IMR-90 (cell line): ENCODE measurements at regions not wholly inside any gene's neighbourhood (a gene's known extent, or its start where the extent isn't known, plus 50 kb on each side); places are given as distances from the start of the nearest gene placed in this dataset.

Experiments used
- FOS ChIP-seq: fragments of 150-350 bp; IDR thresholded peaks from 2 replicates; pipeline ENCODE4 v1.6.1; 2016; ENCODE audit warnings: low read depth, low read length
- RCOR1 ChIP-seq: IDR thresholded peaks from 2 replicates; pipeline ENCODE4 v1.6.1; 2012; ENCODE audit warnings: mild to moderate bottlenecking, low read length, improper control_type of control experiment; ENCODE audit not compliant: insufficient replicate concordance
- TF ChIP-seq, protein P1 (sequence below): conservative IDR thresholded peaks from 2 replicates; pipeline ENCODE4 v1.5.1; 2012; ENCODE audit warnings: mild to moderate bottlenecking, low read depth, low read length, improper control_type of control experiment

DNA sequence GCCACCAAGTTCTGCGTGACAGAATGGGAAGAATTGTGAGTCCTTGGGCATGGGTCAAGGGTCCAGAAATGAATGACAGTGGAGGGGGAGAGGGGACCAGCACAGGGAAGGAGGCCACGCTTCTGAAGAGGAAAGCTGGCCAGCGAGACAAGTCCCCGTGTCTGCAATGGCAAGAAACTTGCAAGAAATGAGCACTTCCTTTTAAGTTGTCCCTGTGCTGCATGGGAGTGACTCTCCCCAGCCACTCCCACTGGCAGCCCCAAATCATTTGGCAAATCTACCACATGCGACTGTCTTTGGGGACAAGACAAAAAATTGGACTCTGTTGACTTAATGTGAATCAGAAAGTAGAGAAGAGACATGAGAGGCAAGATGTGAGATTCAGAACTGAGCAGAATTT is 242.2 kb upstream of the RREB1 start:
- TF ChIP-seq, protein P1, sequence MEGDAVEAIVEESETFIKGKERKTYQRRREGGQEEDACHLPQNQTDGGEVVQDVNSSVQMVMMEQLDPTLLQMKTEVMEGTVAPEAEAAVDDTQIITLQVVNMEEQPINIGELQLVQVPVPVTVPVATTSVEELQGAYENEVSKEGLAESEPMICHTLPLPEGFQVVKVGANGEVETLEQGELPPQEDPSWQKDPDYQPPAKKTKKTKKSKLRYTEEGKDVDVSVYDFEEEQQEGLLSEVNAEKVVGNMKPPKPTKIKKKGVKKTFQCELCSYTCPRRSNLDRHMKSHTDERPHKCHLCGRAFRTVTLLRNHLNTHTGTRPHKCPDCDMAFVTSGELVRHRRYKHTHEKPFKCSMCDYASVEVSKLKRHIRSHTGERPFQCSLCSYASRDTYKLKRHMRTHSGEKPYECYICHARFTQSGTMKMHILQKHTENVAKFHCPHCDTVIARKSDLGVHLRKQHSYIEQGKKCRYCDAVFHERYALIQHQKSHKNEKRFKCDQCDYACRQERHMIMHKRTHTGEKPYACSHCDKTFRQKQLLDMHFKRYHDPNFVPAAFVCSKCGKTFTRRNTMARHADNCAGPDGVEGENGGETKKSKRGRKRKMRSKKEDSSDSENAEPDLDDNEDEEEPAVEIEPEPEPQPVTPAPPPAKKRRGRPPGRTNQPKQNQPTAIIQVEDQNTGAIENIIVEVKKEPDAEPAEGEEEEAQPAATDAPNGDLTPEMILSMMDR, result no peak
- no peak for TF ChIP-seq RCOR1
- no peak for TF ChIP-seq FOS
